ENCODE measurements at regions not wholly inside any gene's neighbourhood (a gene's known extent, or its start where the extent isn't known, plus 50 kb on each side); places are given as distances from the start of the nearest gene placed in this dataset.

DNA sequence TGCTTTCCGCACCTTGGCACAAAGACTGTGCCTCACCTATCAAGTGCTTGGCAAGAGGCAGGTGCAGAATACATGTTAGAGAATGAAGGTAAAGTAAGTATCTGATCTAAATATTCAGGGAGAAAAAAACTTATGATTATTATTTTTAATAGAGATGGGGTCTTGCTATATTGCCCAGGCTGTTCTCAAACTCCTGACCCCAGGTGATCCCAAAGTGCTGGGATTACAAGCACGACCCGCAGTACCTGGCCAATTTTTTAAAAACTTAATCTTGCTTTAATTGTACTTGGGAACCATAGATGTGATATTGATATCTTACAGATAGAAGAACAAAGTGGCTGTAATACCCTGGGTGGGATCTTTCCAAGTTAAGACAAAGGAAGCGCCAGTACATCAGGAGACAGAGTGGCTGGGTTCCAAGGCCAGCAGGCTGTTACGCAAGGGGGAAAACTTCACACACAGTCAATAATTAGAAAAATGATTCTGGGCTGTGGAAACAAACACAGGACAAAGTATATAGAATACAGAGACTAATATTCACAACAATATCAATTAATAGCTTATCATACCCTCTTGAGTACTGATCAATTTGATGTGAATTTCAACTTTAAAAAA lies 58.6 kb upstream of the ATP1A1 start:
- Mint-ChIP-seq H3K4me3 (ENCODE audit: low read depth) (no peak overlapping the region), H3K27me3 (ENCODE audit: low read depth) (peaks cover 4% of the 10 kb centered on the region)

DNA sequence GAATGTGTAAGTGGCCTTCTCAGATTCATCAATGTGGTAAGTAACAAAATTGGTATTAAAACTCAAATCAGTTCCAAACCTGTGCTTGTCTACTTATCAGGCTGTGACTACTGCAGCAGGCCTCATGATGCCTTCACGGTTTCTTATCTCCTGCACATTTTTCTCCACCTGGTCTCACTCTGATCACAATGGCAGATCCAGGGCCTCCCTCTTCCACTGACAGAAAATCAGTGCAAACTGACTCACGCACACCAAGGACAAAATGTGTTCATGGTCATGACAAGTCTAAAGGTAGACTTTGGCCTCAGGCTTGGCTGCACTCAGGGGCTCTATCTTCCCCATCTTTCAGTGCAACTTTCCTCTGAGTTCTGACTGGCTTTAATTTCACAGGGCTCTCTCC lies 56.7 kb upstream of the ATP1A1 start:
- intact Hi-C loops (cut with micrococcal nuclease) = no loop called here
- Mint-ChIP-seq H3K27me3 (ENCODE audit: low read depth) (peaks cover 4% of the 10 kb centered on the region), H3K4me1 (ENCODE audit: low read depth) (peaks cover 6% of the 10 kb centered on the region), H3K27ac (no peak overlapping the region), H3K9me3 (no peaks in the 10 kb centered on the region), H3K36me3 (ENCODE audit: low read depth) (no peaks in the 10 kb centered on the region), H3K4me3 (ENCODE audit: low read depth) (no peak overlapping the region)
- no peak for DNase-seq (ENCODE audit: low spot score)

More for the DNA sequence above, 58.6 kb upstream of the ATP1A1 start:
- Mint-ChIP-seq H3K9me3 (no peaks in the 10 kb centered on the region), H3K4me1 (ENCODE audit: low read depth) (peaks cover 3% of the 10 kb centered on the region), H3K27ac (no peak overlapping the region), H3K36me3 (ENCODE audit: low read depth) (no peaks in the 10 kb centered on the region)
- DNase-seq (ENCODE audit: low spot score) = no peak
- intact Hi-C loops (cut with micrococcal nuclease) = no loop called here

DNA sequence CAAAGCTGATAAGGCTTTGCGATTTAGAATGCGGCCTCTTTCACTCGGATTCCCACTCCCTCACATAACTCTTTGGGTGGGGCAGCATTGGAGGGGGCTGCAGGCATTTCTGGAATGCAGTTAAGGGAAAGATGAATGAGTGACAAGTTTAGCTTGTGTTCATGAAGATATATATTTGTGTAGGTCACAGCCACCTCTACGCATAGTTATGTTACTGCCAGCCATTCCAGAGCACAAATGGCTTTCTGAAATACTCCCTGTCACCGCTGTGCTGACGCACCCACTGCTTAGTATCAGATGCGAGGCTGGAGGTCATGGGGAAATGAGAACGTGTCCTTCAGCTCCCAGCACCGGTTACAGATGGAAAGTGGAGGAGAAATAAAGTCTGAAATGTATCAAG lies 54.1 kb upstream of the ATP1A1 start:
- peaks cover 15% of the 10 kb centered on the region for H3K4me1 Mint-ChIP-seq (ENCODE audit: low read depth)
- no peaks in the 10 kb centered on the region for H3K36me3 Mint-ChIP-seq (ENCODE audit: low read depth)
- no peaks in the 10 kb centered on the region for H3K9me3 Mint-ChIP-seq
- H3K27me3 Mint-ChIP-seq (ENCODE audit: low read depth) = peaks cover 4% of the 10 kb centered on the region
- H3K27ac Mint-ChIP-seq = no peak overlapping the region
- no peak for DNase-seq (ENCODE audit: low spot score)
- H3K4me3 Mint-ChIP-seq (ENCODE audit: low read depth) = no peak overlapping the region
- intact Hi-C loops (cut with micrococcal nuclease) = no loop called here

DNA sequence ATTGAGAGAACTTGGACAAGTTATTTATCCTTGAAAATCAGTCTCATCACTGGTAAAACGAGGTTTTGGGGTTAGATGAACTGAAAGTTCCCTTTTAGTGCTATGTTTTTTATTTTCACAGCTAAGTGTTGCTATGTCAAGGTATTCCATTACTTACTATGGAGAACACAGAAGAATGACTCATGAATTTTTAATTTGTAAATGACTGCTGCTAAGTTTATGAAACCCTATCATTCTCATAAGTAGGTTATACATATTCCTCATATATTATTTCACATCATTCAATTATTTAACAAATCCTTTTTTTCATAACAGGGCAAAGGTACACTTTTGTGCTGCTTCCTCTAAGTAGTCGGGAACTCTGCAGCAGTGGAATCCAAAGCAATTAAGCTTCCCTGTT lies 52.2 kb upstream of the ATP1A1 start:
- H3K27ac Mint-ChIP-seq = no peak overlapping the region
- peaks cover 28% of the 10 kb centered on the region for H3K4me1 Mint-ChIP-seq (ENCODE audit: low read depth)
- no peaks in the 10 kb centered on the region for H3K9me3 Mint-ChIP-seq
- no peak for DNase-seq (ENCODE audit: low spot score)
- no peak overlapping the region for H3K4me3 Mint-ChIP-seq (ENCODE audit: low read depth)
- H3K36me3 Mint-ChIP-seq (ENCODE audit: low read depth) = no peaks in the 10 kb centered on the region
- intact Hi-C loops (cut with micrococcal nuclease) = no loop called here
- H3K27me3 Mint-ChIP-seq (ENCODE audit: low read depth) = peaks cover 1% of the 10 kb centered on the region

DNA sequence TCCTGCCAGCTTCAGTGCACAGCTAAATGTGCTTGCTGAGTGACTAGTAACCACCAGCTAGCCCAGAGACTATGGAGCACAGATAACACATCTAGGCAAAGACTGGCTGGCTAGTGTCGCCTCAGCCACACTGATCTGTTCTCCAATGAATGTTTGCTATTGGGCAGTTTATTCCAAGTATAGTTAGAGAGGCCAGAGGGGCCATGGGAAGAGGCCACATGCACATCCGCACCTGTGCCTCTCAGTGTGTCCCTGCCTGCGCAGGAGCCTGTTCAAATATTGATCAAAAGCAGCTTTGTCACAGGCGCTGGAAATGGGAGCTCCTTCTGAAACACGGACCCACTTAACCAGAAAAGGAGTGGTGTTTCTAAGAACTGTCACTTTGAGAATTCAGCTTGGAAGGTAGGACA lies 51.3 kb upstream of the ATP1A1 start:
- Mint-ChIP-seq H3K27ac (no peak overlapping the region), H3K27me3 (ENCODE audit: low read depth) (no peaks in the 10 kb centered on the region), H3K4me3 (ENCODE audit: low read depth) (no peak overlapping the region), H3K9me3 (no peaks in the 10 kb centered on the region), H3K4me1 (ENCODE audit: low read depth) (peaks cover 36% of the 10 kb centered on the region), H3K36me3 (ENCODE audit: low read depth) (no peaks in the 10 kb centered on the region)
- DNase-seq (ENCODE audit: low spot score) = no peak
- intact Hi-C loops (cut with micrococcal nuclease) = no loop called here

DNA sequence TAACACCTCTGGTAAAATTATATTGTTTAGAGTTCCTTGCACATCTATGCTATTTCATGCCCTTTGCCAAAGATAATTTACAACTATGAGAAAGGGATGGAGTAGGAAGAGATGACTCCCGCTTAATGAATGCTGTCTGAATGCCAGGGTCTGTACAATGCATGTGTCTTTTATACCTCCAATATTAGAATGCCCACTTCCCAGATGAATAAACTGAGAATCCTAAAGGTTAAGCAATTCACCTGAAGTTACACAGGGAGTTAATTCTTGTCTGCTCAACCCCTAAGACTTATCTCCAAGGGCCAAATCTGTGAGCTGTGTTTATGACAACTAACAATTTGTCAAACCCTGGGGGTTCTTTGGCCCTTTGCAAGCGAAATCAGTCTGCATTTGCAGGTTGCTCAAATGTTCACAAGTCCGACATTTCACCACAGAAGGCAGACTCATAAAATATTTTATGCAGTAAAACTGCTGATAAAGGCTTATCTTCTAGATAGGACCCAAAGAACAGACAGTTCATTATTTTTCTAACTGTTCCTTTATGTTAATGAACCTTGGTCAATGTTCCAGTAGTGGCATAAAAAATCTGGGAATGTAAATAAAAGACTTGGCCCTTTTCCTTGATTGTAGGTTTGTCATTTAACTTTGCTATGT lies 50.2 kb upstream of the ATP1A1 start:
- Mint-ChIP-seq H3K9me3 (no peaks in the 10 kb centered on the region), H3K27me3 (ENCODE audit: low read depth) (no peaks in the 10 kb centered on the region), H3K4me1 (ENCODE audit: low read depth) (peaks cover 37% of the 10 kb centered on the region), H3K36me3 (ENCODE audit: low read depth) (no peaks in the 10 kb centered on the region), H3K27ac (no peak overlapping the region), H3K4me3 (ENCODE audit: low read depth) (no peak overlapping the region)
- intact Hi-C loops (cut with micrococcal nuclease) = no loop called here
- no peak for DNase-seq (ENCODE audit: low spot score)

Measured in activated T-helper 2 cell treated with anti-CD3 and anti-CD28 coated beads, Interferon-gamma antibody, Interleukin-2, Interleukin-4, amounts not matched to agents 10 μg/mL and 5 μg/mL and 100 μg/mL, durations not matched to agents 14 hours and 24 hours and 36 hours (primary cell).